SK-N-SH treated with all-trans-retinoic acid at 6 μM for 48 hours (cell line): ENCODE measurements at regions not wholly inside any gene's neighbourhood (a gene's known extent, or its start where the extent isn't known, plus 50 kb on each side); places are given as distances from the start of the nearest gene placed in this dataset.

Experiments used
- ATAC-seq: fragments of 200-7000 bp; cut with Tn5 transposase; 3 replicates; pipeline ENCODE4 v1.9.1; 2020; ENCODE audit warnings: mild to moderate bottlenecking, moderate library complexity
- ARNTL ChIP-seq: fragments of 450-650 bp; formaldehyde crosslinking; IDR thresholded peaks from 2 replicates; pipeline ENCODE4 v1.5.0; 2020; ENCODE audit warnings: low read depth, mild to moderate bottlenecking, moderate library complexity, borderline replicate concordance
- BACH2 ChIP-seq: fragments of 250-450 bp; sonication (Bioruptor Pico); IDR thresholded peaks from 2 replicates; pipeline ENCODE4 v1.9.0; 2021; ENCODE audit warnings: mild to moderate bottlenecking, borderline replicate concordance
- CREB5 ChIP-seq: fragments of 250-450 bp; sonication (Bioruptor Pico); IDR thresholded peaks from 2 replicates; pipeline ENCODE4 v1.5.1; 2020; ENCODE audit warnings: low read depth, mild to moderate bottlenecking, moderate library complexity
- CSDC2 ChIP-seq: fragments of 250-450 bp; sonication (Bioruptor Pico); IDR thresholded peaks from 2 replicates; pipeline ENCODE4 v1.5.0; 2020; ENCODE audit warnings: mild to moderate bottlenecking, moderate library complexity
- ESRRG ChIP-seq: fragments of 250-450 bp; sonication (Bioruptor Pico); IDR thresholded peaks from 2 replicates; pipeline ENCODE4 v1.6.1; 2021; ENCODE audit warnings: mild to moderate bottlenecking
- GLIS3 ChIP-seq: fragments of 250-450 bp; sonication (Bioruptor Pico); IDR thresholded peaks from 2 replicates; pipeline ENCODE4 v1.5.0; 2020; ENCODE audit warnings: mild to moderate bottlenecking, moderate library complexity
- ISL1 ChIP-seq: fragments of 250-450 bp; sonication (Bioruptor Pico); IDR thresholded peaks from 2 replicates; pipeline ENCODE4 v2.1.2; 2022; ENCODE audit warnings: mild to moderate bottlenecking, moderate library complexity
- OSR1 ChIP-seq: fragments of 250-450 bp; sonication (Bioruptor Pico); IDR thresholded peaks from 2 replicates; pipeline ENCODE4 v1.8.0; 2022; ENCODE audit warnings: moderate library complexity, mild to moderate bottlenecking, inconsistent platforms
- PATZ1 ChIP-seq: fragments of 250-450 bp; sonication (Bioruptor Pico); IDR thresholded peaks from 2 replicates; pipeline ENCODE4 v1.8.0; 2020; ENCODE audit warnings: mild to moderate bottlenecking, moderate library complexity, borderline replicate concordance
- POU6F1 ChIP-seq: fragments of 250-450 bp; sonication (Bioruptor Pico); IDR thresholded peaks from 2 replicates; pipeline ENCODE4 v1.8.0; 2021; ENCODE audit warnings: low read depth, mild to moderate bottlenecking, moderate library complexity, borderline replicate concordance
- PPARA ChIP-seq: fragments of 250-450 bp; sonication (Bioruptor Pico); IDR thresholded peaks from 2 replicates; pipeline ENCODE4 v1.5.0; 2020; ENCODE audit warnings: mild to moderate bottlenecking, borderline replicate concordance
- RARB ChIP-seq: fragments of 250-450 bp; sonication (Bioruptor Pico); IDR thresholded peaks from 2 replicates; pipeline ENCODE4 v1.8.0; 2021; ENCODE audit warnings: mild to moderate bottlenecking, moderate library complexity
- SNAI2 ChIP-seq: fragments of 250-450 bp; sonication (Bioruptor Pico); IDR thresholded peaks from 2 replicates; pipeline ENCODE4 v1.5.0; 2020; ENCODE audit warnings: mild to moderate bottlenecking, moderate library complexity
- TCF4 ChIP-seq: fragments of 250-450 bp; sonication (Bioruptor Pico); IDR thresholded peaks from 2 replicates; pipeline ENCODE4 v1.8.0; 2021; ENCODE audit warnings: mild to moderate bottlenecking, moderate library complexity, borderline replicate concordance
- TOX ChIP-seq: fragments of 250-450 bp; sonication (Bioruptor Pico); IDR thresholded peaks from 2 replicates; pipeline ENCODE4 v1.8.0; 2021; ENCODE audit warnings: mild to moderate bottlenecking, moderate library complexity, borderline replicate concordance
- ZC3H10 ChIP-seq: fragments of 250-450 bp; sonication (Bioruptor Pico); IDR thresholded peaks from 2 replicates; pipeline ENCODE4 v1.5.1; 2021; ENCODE audit warnings: mild to moderate bottlenecking, moderate library complexity
- ZFP3 ChIP-seq: fragments of 250-450 bp; sonication (Bioruptor Pico); IDR thresholded peaks from 2 replicates; pipeline ENCODE4 v1.5.0; 2020; ENCODE audit warnings: mild to moderate bottlenecking, moderate library complexity
- ZFP30 ChIP-seq: fragments of 450-650 bp; formaldehyde crosslinking; IDR thresholded peaks from 2 replicates; pipeline ENCODE4 v1.5.0; 2022; ENCODE audit warnings: mild to moderate bottlenecking, moderate library complexity
- ZNF565 ChIP-seq: fragments of 450-650 bp; formaldehyde crosslinking; conservative IDR thresholded peaks from 2 replicates; pipeline ENCODE4 v1.5.0; 2020; ENCODE audit warnings: low read depth, mild to moderate bottlenecking, moderate library complexity
- ZNF70 ChIP-seq: fragments of 450-650 bp; formaldehyde crosslinking; IDR thresholded peaks from 2 replicates; pipeline ENCODE4 v1.5.0; 2020; ENCODE audit warnings: mild to moderate bottlenecking, moderate library complexity
- ZNF8 ChIP-seq: fragments of 450-650 bp; formaldehyde crosslinking; IDR thresholded peaks from 2 replicates; pipeline ENCODE4 v1.5.0; 2020; ENCODE audit warnings: mild to moderate bottlenecking, moderate library complexity
- TF ChIP-seq, protein P1 (sequence below): fragments of 250-450 bp; sonication (Bioruptor Pico); IDR thresholded peaks from 2 replicates; pipeline ENCODE4 v1.5.1; 2021; ENCODE audit warnings: mild to moderate bottlenecking, moderate library complexity
- TF ChIP-seq, protein P2 (sequence below): fragments of 250-450 bp; sonication (Bioruptor Pico); IDR thresholded peaks from 2 replicates; pipeline ENCODE4 v1.5.0; 2020; ENCODE audit warnings: mild to moderate bottlenecking, moderate library complexity

DNA sequence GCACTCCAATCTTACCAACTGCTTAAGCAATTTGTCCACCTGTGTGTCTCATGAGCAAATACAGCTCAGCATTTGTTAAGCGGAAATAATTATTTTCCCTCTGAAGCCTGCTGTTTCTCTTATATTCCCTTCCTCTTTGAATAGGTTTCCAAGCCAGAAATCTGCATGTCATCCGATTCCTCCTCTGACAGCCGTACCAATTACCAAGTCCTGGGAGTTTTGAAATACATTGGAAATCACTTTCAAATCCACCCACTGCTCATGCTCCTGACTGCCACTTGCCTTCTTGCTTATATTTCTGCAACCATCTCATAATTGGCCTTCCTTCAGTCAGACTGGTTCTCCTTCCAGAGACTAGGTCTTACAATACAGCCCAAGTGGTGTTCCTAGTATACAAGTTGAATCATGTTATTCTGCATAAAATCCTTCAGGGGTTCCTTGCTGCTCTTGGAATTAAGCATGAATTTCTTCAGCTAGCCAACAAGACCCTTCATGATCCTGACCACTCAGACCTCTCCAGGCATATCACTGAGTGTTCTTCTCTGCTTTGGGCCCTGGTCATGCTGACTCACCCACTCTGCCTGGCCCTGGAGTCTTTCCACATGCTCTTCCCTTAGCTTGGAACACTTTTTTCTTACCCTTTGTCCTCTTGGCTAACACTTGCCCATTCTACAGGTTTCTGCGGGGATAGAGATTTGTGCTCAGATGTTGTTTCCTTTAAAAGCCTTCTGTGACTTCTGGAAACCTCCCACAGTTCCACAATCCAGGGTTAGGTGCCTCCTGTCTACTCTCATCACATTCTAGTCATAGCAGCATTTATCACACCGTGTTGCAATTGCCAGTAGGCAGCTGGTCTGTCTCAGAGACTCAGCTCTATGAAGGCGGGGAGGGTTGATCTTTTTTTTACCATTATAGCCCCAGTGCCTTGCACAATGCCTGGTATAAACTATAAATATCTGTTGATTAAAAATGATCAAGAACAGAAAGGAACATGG lies 157.6 kb downstream of the ARL6IP6 start:
- ATAC-seq: peak; percentile 70
- TF ChIP-seq RARB (CRISPR knock-in tag) (no peak), ZNF8 (CRISPR knock-in tag) (no peak), TOX (no peak), ZC3H10 (CRISPR knock-in tag) (no peak), ZNF70 (CRISPR knock-in tag) (no peak), ZFP30 (CRISPR knock-in tag) (no peak), ESRRG (CRISPR knock-in tag) (no peak), PPARA (CRISPR knock-in tag) (no peak), GLIS3 (no peak), POU6F1 (no peak), OSR1 (CRISPR knock-in tag) (no peak), ZFP3 (no peak), ISL1 (CRISPR knock-in tag) (no peak), PATZ1 (CRISPR knock-in tag) (no peak), ZNF565 (no peak), ARNTL (CRISPR knock-in tag) (no peak), CREB5 (no peak), SNAI2 (no peak), TCF4 (CRISPR knock-in tag) (no peak)
- TF ChIP-seq, protein P1, sequence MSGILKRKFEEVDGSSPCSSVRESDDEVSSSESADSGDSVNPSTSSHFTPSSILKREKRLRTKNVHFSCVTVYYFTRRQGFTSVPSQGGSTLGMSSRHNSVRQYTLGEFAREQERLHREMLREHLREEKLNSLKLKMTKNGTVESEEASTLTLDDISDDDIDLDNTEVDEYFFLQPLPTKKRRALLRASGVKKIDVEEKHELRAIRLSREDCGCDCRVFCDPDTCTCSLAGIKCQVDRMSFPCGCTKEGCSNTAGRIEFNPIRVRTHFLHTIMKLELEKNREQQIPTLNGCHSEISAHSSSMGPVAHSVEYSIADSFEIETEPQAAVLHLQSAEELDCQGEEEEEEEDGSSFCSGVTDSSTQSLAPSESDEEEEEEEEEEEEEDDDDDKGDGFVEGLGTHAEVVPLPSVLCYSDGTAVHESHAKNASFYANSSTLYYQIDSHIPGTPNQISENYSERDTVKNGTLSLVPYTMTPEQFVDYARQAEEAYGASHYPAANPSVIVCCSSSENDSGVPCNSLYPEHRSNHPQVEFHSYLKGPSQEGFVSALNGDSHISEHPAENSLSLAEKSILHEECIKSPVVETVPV (CRISPR knock-in tag): no peak

DNA sequence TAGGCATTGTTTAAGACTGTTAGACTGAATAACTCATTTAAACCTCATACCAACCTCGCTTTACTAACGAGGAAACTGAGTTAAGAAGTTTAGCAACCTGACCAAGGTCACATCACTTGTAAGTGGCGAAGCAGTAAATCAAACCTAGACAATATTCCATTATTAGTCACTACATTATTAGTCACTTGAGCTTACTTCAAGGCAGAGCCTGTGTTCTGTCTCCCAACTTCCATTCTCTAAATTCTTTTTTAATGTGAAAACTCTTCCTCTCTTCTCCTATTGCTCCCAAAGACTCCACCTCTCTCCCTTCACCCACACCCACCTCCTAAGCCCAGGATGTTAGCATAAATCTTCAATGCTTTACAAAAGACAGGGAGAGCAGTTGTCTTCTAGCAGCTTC lies 156.5 kb downstream of the ARL6IP6 start:
- ATAC-seq: peak; percentile 77
- TF ChIP-seq ARNTL (CRISPR knock-in tag) (no peak), BACH2 (CRISPR knock-in tag) (no peak), TOX (no peak), ZC3H10 (CRISPR knock-in tag) (0 out of 2 replicates have a peak, but pooled peaks have one; percentile 20), ZNF70 (CRISPR knock-in tag) (no peak), CSDC2 (CRISPR knock-in tag) (no peak), PATZ1 (CRISPR knock-in tag) (no peak)

DNA sequence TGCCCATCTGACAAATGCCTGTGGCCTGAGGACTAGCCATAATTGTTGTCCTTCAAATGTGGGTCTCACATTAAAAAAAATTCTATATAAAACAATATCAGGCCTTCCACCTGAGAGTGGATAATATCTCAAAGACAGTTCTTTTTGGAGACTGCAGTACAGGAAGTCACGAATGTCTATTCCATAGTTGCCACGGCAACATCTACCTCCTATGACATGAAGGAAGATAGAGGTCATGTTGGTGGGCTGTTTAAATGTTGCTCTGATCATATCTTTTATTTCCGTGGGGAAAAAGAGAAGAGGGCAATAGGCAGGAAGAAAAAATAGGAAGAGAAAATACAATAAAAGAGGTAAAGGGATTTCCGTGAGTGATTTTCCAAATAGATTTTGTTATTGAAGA lies 151.8 kb downstream of the ARL6IP6 start:
- TF ChIP-seq PPARA (CRISPR knock-in tag) (no peak), ARNTL (CRISPR knock-in tag) (no peak), BACH2 (CRISPR knock-in tag) (no peak), SNAI2 (no peak), OSR1 (CRISPR knock-in tag) (no peak), ZNF8 (CRISPR knock-in tag) (no peak), ZFP3 (no peak)
- TF ChIP-seq, protein P1 (CRISPR knock-in tag): no peak
- TF ChIP-seq, protein P2, sequence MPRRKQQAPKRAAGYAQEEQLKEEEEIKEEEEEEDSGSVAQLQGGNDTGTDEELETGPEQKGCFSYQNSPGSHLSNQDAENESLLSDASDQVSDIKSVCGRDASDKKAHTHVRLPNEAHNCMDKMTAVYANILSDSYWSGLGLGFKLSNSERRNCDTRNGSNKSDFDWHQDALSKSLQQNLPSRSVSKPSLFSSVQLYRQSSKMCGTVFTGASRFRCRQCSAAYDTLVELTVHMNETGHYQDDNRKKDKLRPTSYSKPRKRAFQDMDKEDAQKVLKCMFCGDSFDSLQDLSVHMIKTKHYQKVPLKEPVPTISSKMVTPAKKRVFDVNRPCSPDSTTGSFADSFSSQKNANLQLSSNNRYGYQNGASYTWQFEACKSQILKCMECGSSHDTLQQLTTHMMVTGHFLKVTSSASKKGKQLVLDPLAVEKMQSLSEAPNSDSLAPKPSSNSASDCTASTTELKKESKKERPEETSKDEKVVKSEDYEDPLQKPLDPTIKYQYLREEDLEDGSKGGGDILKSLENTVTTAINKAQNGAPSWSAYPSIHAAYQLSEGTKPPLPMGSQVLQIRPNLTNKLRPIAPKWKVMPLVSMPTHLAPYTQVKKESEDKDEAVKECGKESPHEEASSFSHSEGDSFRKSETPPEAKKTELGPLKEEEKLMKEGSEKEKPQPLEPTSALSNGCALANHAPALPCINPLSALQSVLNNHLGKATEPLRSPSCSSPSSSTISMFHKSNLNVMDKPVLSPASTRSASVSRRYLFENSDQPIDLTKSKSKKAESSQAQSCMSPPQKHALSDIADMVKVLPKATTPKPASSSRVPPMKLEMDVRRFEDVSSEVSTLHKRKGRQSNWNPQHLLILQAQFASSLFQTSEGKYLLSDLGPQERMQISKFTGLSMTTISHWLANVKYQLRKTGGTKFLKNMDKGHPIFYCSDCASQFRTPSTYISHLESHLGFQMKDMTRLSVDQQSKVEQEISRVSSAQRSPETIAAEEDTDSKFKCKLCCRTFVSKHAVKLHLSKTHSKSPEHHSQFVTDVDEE (CRISPR knock-in tag): no peak
- no peak for ATAC-seq
